Panc1 (cell line): ENCODE measurements at regions not wholly inside any gene's neighbourhood (a gene's known extent, or its start where the extent isn't known, plus 50 kb on each side); places are given as distances from the start of the nearest gene placed in this dataset.

ENCODE experiments used
- ATAC-seq: fragments of 200-7000 bp; cut with Tn5 transposase; 2 replicates; pipeline ENCODE4 v1.9.1; 2020; ENCODE audit warnings: mild to moderate bottlenecking, moderate library complexity
- BruUV-seq: library from RNA; stranded (reverse); fragments of 400-500 nt; replicated peaks from 2 replicates; lab custom pipeline; 2021; lab: Mats Ljungman, UMichigan
- CTCF ChIA-PET: fragments of 300-600 bp; sonication (Branson Sonifier 250); formaldehyde crosslinking; loops from one replicate; lab custom pipeline; 2022; ENCODE audit warnings: antibody characterized with exemption; lab: Charles Lee
- POLR2A ChIA-PET: fragments of 300-600 bp; sonication (Branson Sonifier 250); formaldehyde crosslinking; loops from one replicate; lab custom pipeline; 2022; ENCODE audit warnings: antibody characterized with exemption; lab: Charles Lee
- DNase-seq: peaks from one replicate; pipeline ENCODE4 v3.0.0-alpha.2; 2010; ENCODE audit warnings: low read depth, low spot score
- H3K27ac ChIP-seq: 2 replicates; pipeline ENCODE4 v1.5.1; 2011; ENCODE audit warnings: mild to moderate bottlenecking, low read length, inconsistent platforms
- H3K27me3 ChIP-seq: fragments of 200-500 bp; sonication (Bioruptor generic); 2 replicates; pipeline ENCODE4 v1.6.0; 2014; ENCODE audit warnings: low read length, inconsistent platforms; ENCODE audit not compliant: control insufficient read depth, insufficient read depth
- H3K36me3 ChIP-seq: fragments of 200-500 bp; sonication (Bioruptor generic); 2 replicates; pipeline ENCODE4 v1.5.1; 2014; ENCODE audit warnings: inconsistent platforms, mild to moderate bottlenecking, low read length, moderate library complexity; ENCODE audit not compliant: control insufficient read depth, insufficient read depth
- H3K4me1 ChIP-seq: 2 replicates; pipeline ENCODE4 v1.5.1; 2011; ENCODE audit warnings: inconsistent platforms, mild to moderate bottlenecking, low read length, moderate library complexity; ENCODE audit not compliant: control insufficient read depth, insufficient read depth
- H3K4me3 ChIP-seq, 2 experiments: 2 replicates each; pipeline ENCODE4 v1.5.1; 2011 to 2012; ENCODE audit warnings: low read depth in 2 of 2, low read length in 2 of 2, mild to moderate bottlenecking in 2 of 2, inconsistent platforms in 1 of 2, moderate library complexity in 1 of 2
- H3K9me3 ChIP-seq: fragments of 200-500 bp; sonication (Bioruptor generic); 2 replicates; pipeline ENCODE4 v1.5.1; 2014; ENCODE audit warnings: low read depth, mild to moderate bottlenecking, inconsistent platforms, low read length, moderate library complexity; ENCODE audit not compliant: control insufficient read depth, insufficient read depth
- POLR2AphosphoS5 ChIP-seq: IDR thresholded peaks from 2 replicates; pipeline ENCODE4 v1.6.1; 2012; ENCODE audit warnings: mild to moderate bottlenecking, low read depth, low read length, moderate library complexity
- SIN3A ChIP-seq: IDR thresholded peaks from 2 replicates; pipeline ENCODE4 v1.6.1; 2012; ENCODE audit warnings: low read depth, mild to moderate bottlenecking, low read length, moderate library complexity, borderline replicate concordance; ENCODE audit not compliant: insufficient read depth
- TCF7L2 ChIP-seq: IDR thresholded peaks from 2 replicates; pipeline ENCODE4 v1.6.1; 2011; ENCODE audit warnings: mild to moderate bottlenecking, low read depth, low read length, inconsistent platforms
- in situ Hi-C: cut with HindIII; loops from 2 replicates; pipeline ENCODE4 v1.10.0; 2016; ENCODE audit warnings: low sequenced_read_pairs, low pct_unique_long_range_greater_than_20kb
- intact Hi-C: fragments of 100-400 bp; cut with micrococcal nuclease; formaldehyde crosslinking; loops from one replicate; pipeline ENCODE4 v1.10.0; 2022; ENCODE audit not compliant: unreplicated experiment
- TF ChIP-seq, protein P1 (sequence below), 2 experiments: IDR thresholded peaks; 2 replicates each; pipeline ENCODE4 v1.6.1; 2011 to 2012; ENCODE audit warnings: low read depth in 2 of 2, control low read depth in 1 of 2, low read length in 1 of 2, mild to moderate bottlenecking in 1 of 2, moderate library complexity in 1 of 2; ENCODE audit not compliant: insufficient read depth in 1 of 2
- TF ChIP-seq, protein P2 (sequence below): fragments of 450-650 bp; IDR thresholded peaks from 2 replicates; pipeline ENCODE4 v1.5.1; 2017; ENCODE audit warnings: mild to moderate bottlenecking

DNA sequence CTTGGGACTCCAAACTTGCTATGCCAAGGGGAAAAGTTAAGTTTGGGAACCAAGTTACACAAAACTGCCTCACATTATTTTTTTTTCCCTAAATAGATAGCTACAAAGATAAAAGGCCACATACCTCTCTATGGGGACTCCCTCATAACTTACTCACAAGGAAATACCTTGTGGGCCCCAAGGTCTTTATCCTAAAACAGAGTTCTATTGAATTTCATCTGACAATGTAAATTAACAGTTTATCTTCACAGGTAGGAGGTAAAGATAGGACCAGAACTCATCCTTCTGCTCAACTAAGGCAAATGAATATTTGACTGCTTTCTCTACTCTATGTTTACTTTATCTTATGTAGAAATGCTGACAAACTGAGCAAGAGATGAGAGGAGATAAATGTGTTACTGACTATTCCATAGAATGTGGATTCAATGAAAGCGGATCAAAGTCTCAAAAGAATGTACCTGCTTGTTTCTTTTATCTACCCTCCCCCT lies 1278.0 kb downstream of the OTOL1 start:
- BruUV-seq: no TSS peak
- POLR2A ChIA-PET: no interaction called here
- H3K9me3 ChIP-seq: no peaks in the 10 kb centered on the region
- DNase-seq: no peak
- no peaks in the 10 kb centered on the region for H3K27me3 ChIP-seq
- no peaks in the 10 kb centered on the region for H3K36me3 ChIP-seq
- CTCF ChIA-PET: no interaction called here
- H3K4me3 ChIP-seq: no peak overlapping the region
- in situ Hi-C loops (no loop called here), intact Hi-C loops (no loop called here)
- no peak for TF ChIP-seq TCF7L2
- TF ChIP-seq POLR2AphosphoS5: no peak
- no peak for TF ChIP-seq SIN3A
- TF ChIP-seq, protein P1, sequence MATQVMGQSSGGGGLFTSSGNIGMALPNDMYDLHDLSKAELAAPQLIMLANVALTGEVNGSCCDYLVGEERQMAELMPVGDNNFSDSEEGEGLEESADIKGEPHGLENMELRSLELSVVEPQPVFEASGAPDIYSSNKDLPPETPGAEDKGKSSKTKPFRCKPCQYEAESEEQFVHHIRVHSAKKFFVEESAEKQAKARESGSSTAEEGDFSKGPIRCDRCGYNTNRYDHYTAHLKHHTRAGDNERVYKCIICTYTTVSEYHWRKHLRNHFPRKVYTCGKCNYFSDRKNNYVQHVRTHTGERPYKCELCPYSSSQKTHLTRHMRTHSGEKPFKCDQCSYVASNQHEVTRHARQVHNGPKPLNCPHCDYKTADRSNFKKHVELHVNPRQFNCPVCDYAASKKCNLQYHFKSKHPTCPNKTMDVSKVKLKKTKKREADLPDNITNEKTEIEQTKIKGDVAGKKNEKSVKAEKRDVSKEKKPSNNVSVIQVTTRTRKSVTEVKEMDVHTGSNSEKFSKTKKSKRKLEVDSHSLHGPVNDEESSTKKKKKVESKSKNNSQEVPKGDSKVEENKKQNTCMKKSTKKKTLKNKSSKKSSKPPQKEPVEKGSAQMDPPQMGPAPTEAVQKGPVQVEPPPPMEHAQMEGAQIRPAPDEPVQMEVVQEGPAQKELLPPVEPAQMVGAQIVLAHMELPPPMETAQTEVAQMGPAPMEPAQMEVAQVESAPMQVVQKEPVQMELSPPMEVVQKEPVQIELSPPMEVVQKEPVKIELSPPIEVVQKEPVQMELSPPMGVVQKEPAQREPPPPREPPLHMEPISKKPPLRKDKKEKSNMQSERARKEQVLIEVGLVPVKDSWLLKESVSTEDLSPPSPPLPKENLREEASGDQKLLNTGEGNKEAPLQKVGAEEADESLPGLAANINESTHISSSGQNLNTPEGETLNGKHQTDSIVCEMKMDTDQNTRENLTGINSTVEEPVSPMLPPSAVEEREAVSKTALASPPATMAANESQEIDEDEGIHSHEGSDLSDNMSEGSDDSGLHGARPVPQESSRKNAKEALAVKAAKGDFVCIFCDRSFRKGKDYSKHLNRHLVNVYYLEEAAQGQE (IDR thresholded peaks at IDR 0.05; ENCODE audit: insufficient read depth in 1 of 2, low read depth in 2 of 2, low read length in 1 of 2): no peak
- TF ChIP-seq, protein P2, sequence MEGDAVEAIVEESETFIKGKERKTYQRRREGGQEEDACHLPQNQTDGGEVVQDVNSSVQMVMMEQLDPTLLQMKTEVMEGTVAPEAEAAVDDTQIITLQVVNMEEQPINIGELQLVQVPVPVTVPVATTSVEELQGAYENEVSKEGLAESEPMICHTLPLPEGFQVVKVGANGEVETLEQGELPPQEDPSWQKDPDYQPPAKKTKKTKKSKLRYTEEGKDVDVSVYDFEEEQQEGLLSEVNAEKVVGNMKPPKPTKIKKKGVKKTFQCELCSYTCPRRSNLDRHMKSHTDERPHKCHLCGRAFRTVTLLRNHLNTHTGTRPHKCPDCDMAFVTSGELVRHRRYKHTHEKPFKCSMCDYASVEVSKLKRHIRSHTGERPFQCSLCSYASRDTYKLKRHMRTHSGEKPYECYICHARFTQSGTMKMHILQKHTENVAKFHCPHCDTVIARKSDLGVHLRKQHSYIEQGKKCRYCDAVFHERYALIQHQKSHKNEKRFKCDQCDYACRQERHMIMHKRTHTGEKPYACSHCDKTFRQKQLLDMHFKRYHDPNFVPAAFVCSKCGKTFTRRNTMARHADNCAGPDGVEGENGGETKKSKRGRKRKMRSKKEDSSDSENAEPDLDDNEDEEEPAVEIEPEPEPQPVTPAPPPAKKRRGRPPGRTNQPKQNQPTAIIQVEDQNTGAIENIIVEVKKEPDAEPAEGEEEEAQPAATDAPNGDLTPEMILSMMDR: no peak
- H3K27ac ChIP-seq: no peak overlapping the region
- no peak for ATAC-seq
- no peaks in the 10 kb centered on the region for H3K4me1 ChIP-seq

DNA sequence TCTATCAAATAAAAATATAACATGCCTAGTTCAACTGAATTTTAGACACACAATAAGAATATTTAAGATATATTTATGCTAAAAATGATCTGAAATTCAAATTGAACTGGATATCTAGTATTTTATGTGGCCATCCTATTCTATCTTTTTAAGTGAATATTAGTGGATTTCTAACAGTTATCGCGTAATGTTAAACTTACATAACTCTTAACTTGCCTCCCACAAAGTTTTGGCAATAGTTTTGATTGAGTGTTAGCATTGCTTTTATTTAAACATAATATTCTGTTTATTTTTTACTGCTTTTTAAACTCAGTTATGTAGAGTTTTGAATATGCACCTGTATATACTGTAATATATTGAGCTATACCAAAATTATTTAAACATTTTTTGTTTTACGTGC lies 1279.5 kb downstream of the OTOL1 start:
- Histone ChIP-seq H3K36me3 (no peaks in the 10 kb centered on the region), H3K27me3 (no peaks in the 10 kb centered on the region), H3K4me3 (no peak overlapping the region), H3K27ac (no peak overlapping the region), H3K9me3 (no peaks in the 10 kb centered on the region), H3K4me1 (no peaks in the 10 kb centered on the region)
- ChIA-PET POLR2A (no interaction called here), CTCF (no interaction called here)
- no TSS peak for BruUV-seq
- in situ Hi-C loops (no loop called here), intact Hi-C loops (no loop called here)
- TF ChIP-seq, protein P2: no peak
- TF ChIP-seq TCF7L2 (no peak), POLR2AphosphoS5 (no peak), SIN3A (no peak)
- TF ChIP-seq, protein P1 (IDR thresholded peaks at IDR 0.05; ENCODE audit: insufficient read depth in 1 of 2, low read depth in 2 of 2, low read length in 1 of 2): no peak
- DNase-seq (no peak), ATAC-seq (no peak)
